Activated T-cell treated with anti-CD3 and anti-CD28 coated beads for 1 hour (primary cell): ENCODE measurements at regions not wholly inside any gene's neighbourhood (a gene's known extent, or its start where the extent isn't known, plus 50 kb on each side); places are given as distances from the start of the nearest gene placed in this dataset.
"Not testable (repeated sequence)": the region's sequence is repeated elsewhere in the genome, so short reads cannot be mapped to it uniquely, and the experiment has no call there.

Experiments
- DNase-seq: peaks from one replicate; pipeline ENCODE4 v3.0.0-alpha.2; 2020; ENCODE audit warnings: low read depth

DNA sequence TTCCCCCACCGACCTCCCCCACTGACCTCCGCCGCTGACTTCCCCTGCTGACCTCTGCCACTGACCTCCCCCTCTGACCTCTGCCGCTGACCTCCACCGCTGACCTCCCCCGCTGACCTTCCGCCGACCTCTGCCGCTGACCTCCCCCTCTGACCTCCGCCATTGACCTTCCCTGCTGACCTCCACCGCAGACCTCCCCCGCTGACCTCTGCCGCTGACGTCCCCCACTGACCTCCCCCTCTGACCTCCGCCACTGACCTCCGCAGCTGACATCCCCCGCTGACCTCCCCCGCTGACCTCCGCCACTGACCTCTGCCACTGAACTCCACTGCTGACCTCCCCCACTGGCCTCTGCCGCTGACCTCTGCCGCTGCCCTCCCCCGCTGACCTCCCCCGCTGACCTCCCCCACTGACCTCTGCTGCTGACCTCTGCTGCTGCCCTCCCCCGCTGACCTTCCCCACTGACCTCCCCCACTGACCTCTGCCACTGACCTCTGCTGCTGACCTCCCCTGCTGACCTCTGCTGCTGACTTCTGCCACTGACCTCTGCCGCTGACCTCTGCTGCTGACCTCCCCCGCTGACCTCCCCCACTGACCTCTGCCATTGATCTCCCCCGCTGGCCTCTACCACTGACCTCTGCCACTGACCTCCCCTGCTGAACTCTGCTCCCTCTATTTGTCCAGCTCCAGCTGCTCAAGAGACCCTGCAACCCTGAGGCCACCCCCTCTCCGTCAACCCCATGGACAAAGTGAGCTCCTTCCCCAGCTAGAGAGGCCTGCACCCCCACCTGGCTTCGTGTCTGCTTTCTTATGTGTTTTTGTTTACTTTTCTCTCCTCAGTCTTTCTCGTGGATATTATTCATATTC lies 91.4 kb upstream of the AFDN start:
- no peak for DNase-seq

DNA sequence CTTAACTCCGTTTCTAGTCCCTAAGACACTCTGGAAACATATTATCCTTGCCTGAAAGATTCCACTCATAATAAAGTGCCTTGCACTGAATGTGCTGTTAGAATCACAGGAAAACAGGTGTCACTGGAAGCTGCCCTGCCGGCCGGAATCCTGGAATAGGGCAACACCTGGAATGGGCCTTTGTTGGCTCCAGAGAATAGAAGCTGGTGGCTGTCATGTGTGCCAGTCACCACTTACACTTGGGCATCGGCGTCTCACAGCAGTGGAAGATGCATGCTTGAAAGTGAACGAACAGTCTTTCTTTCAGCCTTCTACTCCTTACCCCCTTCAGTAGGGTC lies 90.8 kb upstream of the AFDN start:
- no peak for DNase-seq

DNA sequence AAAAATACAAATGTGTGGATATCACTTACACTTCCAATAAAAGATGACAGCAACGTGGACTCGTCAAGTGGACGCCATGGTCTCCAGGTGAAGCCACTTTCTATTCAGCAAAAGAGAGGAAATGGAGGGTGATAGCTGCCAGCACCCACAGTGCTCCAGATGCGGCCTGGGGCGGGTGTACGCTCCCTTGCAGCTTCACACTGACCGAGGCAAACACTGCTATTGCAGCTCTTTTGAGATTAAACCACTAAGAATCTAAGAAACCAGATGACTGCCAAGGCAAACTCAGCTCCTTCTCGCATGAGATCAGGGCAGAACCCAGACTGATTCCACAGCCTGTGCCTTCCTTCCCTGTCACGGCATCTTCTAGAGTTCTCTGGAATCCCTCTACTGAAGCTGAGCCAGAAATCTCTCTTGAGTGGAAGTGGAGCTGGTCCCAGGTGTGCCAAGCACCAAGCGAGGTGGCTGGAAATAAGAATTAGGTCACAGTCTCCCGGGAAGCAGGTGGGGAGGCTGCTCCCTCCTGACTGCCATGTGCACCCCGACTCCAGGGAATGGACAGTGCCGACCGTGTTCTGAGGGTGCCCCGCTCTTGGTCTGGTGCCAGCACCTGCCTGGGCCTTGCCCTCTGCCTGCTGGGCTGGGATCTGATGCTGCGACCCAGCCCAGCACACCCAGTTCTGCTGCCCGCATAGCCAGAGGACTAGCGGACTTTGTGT lies 90.1 kb upstream of the AFDN start:
- no peak for DNase-seq

DNA sequence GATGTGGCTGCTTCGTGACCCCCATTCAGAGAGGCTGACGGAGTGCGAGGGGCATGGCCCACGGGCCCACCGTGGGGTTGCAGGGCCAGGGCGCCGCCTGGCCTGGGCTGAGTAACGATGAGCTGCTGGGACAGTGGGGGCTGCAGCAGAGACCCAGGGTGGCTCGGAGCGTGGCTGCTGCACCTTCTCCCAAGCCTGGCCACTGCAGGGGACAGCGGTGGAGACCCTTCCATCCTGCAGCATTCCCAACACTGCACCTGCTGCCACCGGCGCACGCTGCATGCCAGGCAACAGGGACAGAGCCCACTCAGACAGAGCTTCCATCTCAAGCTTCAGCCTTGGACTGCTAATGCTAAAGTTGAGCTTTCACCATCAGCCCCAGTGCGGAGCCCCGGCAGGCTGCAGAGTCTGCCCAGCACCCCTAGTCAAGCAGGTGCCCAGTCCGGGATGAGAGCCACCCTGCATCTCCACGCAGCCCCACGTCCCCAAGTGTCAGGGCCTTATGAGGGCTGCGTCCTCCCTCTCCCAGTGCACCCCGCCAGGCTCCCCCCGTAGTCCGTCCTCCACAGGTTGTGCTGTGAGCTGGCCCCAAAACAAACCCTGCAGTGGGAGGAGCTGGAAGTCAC lies 89.4 kb upstream of the AFDN start:
- DNase-seq = no peak

DNA sequence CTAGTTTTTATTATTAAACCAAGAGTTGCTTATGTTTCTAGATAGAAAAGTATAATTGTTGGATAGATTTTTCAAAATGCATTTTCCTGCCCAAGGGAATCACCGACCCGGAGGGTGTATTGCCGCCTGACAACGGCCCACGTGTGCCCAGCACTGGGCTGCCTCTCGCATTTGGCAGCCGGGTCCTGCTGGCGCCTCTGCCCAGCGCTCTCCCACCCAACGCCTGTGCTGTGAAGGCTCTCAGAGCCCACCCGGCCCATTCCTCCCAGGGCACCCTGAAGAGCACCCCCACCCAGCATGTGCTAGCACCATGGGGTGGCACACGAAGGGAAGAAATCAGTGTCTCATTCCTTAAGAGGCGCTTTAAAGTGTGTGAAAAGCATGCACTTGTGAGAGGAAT lies 88.3 kb upstream of the AFDN start:
- DNase-seq = no peak

DNA sequence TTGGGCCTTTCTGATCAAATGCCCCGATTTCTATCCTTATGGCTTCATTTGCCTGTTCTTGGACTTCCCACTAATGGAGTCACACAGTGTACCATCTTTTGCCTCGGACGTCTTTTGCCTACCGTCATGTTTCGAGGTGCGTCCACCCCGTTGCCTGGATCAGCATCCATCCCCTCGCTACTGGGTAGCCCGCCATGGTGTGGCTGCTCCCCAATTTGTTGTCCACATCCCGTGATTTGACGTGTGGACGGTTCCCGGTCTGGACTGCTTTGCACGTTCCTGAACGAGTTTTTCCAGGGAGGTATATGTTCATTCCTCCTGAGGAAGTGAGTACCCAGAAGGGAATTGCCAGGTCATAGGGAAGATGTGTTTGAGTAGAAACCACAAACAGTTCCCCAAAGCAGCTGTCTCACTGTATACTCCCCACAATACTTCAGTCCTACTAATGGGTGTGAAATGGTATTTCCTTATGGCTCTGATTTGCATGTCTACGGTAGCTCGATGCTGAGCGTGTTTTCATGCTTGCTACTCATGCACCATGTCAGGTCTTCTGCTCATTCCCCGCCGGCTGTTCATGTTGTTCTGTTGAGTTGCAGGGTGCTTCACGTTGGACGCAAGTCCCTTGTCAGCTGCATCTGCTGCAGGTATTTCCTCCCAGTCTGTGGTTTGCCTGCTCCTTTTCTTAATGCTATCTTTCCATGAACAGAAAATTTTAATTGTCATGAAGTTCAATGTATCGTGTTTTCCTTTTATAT lies 86.8 kb upstream of the AFDN start:
- DNase-seq = no peak

DNA sequence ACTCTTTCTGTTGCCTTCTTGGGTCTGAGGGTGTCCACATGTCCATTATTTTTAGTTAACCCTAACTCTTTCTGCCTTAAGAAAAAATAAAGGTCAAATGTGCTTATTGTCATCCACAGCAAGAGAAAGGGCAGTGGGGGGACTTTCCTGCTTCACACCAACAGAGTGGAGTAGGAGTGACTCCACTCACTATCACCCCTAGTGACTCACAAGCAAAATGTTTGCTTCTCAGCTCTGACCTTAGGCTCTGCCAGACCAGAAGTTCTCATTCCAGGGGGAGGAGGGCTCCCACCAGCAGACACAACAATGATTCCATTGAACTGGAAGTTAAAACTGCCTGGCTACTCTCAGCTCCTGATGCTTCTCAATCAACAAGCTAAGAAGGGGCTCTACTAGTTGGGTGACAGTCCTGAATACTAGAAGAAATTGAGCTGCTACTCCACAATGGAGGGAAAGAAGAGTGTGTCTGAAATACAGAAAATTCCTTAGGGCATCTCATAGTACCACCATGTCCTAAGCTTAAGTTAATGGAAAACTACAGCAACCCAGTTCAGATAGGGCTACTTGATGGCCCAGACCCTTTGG lies 83.9 kb upstream of the AFDN start:
- DNase-seq = no peak

DNA sequence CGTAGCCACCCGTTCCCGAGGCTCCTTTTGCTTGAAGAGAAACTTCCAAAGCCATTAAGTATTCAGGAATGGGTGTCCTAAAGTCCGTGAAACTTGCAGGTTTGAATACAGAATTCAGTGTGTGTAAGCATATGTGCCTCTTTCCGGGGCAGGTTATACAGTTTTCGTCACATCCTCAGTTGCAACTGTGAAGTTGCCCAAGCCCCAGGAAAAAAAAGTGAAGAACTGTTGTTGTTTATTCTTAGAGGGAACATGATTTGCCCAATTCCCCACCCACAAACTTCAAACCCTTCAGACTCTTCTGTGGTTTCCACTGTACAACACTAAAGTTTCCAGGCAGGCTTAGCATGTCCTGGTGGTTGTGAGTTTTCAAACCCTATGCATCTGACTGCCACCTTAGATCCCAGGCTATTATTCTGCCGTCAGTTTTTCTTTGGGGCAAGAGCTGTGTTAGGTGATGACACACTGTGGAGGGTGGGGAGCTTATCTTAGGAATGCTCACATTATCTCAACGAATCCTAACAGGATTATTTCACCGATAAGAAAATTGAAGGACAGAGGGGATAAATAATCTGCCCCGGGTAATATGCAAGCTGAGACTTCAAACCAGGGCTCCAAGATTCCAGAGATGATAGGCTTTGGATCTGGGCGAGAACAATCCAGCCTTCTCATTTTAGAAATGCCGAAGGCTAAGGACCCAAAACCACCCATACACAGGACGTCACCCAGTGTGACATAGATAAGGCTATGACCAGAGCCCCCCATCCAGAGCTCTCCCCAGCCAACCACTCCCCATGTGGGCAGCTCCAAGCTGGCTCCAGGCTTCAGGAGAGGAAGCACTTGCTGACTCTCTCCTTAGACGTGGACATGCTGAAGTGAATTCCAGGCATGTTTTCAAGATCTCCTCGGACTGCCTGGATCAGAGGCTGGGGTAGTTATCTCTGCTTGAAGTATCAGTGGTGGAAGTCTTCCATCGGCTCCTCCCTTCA lies 81.7 kb upstream of the AFDN start:
- DNase-seq = no peak

DNA sequence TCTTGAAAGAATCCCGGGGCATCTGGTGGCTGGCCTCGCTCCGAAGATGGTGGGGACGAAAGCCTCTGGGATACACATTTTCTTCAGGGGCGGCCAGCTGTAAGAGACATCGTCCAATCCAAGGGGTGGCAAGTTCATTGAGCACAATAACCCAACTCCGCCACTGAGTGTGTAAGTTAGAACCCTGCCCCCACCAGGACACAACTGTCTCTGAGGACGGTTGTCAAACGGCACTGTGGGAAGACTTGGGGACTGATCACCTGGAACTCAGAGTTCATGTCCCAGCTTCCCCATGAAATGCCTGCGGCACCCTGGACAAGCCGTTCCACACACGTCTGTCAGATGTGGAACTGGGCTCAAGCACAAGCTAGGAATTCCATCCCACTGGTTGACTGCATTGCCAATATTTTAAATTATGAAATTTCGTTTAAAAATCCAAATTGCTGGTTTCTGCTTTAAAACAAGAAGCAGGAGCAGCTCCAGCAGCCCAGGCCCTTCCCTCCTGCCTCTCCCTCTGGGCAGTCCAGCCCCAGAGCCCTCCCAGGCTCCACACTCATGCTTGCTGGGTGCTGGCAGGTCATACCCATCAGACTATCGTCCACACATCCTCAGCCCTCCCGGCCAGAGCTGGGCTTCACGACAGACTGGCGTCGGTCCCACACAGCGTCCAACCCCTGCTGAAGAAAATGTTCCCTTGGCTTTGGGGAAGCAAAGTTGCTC lies 80.9 kb upstream of the AFDN start:
- no peak for DNase-seq

DNA sequence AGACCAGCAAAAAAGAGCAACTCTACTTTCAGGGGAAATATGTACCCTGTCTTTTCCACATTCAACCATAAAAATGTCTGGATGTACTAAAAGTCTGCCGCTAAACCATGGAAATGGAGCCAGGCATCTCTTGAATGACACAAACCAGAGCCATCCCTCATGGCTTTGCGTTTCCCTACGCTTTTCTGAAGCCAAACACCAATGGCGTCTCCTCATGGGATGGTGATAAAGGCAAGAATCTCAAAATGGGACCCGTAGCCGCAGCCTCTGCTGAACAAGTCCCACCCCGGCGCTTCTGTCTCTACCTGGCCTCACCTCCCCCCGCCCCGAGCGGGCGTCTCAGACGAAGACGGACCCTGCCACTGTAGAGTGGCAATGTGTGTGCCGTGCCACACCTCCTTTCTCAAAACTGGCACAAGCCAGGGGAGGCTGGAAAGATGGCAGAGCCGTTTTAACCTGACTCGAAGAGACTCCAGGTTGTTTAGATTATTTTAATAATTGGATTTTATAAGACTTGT lies 80.3 kb upstream of the AFDN start:
- no peak for DNase-seq

DNA sequence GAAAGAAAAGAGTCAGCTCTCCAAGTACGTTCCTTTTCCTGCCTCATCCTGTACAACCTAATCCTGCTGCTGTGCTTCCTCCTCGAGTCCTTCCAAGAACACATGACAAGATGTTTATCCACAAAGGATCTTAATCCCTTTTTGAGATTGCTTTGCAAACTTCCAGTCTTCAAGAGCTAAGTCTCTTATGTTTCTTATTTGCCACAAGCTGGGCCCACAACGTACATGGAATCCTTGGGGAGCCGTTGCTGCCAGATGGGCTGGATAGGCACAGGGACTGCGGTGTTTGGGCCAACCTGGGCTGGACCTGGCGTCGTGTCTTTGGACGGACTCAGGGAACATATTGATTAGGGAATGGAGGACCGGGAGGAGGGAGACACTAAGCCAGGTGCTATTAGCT lies 79.7 kb upstream of the AFDN start:
- no peak for DNase-seq

DNA sequence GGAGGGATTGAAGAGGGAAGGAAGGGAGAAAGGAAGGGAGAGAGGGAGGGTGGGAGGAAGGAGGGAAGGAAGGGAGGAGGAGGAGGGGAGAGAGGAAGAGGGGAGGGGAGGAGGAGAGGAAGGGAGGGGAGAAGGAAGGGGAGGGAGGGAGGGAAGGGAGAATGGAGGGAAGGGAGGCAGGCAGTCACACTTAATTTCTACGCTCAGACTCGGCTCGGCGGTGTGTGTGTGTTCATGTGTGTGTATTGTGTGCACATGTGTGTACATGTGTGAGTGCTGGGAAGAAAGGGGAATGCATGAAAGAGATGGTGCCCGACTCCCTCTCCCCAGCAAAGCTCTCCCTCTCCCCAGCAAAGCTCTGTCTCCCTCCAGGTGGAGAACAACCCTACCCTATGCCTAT lies 79.1 kb upstream of the AFDN start:
- DNase-seq = no peak

DNA sequence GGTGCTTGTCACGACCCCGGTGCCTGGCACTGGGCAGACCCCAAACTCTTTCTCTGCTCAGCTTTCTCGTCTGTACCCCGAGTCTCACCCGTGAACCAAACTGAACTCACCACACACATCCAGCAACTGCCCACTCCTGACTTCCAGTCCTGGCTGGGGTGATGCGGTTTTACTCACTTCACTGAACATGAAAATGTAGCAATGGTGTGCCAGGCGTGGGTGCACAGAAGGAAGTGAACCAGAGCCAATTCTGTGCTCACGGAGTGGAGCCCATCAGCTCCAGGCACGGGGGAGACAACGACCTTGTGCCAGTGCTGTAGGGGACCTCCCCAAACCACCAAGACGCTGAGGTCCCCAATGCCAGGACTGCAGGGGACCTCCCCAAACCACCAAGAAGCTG lies 78.7 kb upstream of the AFDN start:
- no peak for DNase-seq

DNA sequence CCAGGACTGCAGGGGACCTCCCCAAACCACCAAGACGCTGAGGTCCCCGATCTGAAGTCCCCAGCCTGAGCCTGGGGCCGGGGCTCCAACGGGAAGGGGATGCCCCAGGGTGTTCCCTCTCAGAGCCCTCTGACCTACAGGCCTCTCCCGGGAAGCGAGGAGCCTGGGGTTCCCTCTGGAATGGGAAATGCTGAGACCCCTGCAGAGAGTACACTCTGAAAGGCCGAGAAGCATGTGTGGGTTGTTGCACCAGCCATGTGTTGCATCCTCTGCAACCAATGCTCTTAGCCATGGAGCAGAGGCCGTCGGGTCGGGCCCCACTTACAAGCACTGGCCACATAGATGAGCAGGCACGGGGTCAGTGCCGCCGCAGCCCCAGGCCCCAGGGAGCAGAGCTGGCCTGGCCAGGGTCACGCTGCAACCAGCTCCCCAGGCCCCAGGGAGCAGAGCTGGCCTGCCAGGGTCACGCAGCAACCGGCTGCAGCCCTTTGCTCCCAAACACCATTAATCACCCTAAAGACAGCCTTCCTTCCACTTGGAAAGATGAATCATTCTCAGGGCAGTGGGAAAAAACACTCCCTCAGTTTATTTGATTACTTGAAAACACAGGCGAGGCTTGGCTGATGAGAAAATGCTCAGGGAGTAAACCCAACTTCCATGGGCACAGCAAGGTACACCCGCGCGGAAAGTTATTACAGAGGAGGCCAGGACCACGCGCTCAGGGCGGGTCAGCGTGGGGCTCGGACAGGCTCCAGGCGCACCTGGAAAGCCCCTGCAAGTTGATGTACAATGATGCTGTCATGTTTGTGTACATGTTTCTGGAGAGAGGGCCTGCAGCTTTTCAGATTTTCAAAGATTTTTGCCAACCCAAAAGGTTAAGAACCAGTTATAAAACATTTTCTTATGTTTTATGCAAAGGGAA lies 78.0 kb upstream of the AFDN start:
- no peak for DNase-seq

DNA sequence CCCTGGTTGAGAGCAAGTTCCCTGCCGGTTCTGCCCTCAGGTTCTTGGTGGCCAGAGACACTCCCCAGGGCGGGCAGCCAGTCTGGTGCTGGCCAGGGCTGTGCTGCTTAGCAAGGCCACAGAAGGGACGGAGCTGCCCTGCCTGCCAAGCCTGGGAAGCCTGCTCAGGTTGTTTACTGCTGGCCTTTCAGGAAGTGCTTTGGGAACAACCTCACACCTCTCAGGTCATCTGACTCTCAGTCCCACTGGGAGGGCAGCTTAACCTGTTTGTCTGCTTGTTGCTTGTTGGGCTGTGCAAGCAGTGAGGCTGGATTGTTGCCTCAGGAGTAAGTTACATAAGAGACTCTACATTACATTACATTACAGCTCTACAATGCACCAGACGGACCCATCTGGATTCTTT lies 75.8 kb upstream of the AFDN start:
- DNase-seq = no peak

DNA sequence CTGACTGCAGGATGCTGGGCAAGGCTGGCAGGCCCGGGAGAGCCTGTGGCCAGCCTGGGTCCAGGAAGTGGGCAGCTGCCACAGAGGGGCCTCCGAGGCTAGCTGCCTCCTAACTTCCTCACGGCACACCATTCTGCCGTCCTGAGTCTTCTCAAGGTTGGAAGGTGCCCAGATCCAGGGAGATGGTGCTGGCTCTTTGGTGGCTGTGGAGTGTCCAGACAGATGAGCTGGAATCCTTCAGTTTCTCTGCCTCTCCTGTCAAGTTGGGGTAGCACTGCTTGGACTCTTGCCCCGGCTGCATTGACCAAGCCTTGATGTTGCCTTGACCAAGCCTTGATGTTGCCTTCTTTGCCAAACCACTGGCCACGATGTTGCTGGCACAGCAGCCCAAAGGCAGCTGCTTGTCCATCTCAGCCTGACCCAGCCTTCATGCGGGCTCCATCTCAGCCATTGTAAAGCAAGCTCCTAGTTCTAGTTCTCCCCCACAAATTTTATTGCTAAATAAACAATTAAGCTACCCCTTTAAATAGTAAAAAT lies 75.1 kb upstream of the AFDN start:
- DNase-seq = no peak

DNA sequence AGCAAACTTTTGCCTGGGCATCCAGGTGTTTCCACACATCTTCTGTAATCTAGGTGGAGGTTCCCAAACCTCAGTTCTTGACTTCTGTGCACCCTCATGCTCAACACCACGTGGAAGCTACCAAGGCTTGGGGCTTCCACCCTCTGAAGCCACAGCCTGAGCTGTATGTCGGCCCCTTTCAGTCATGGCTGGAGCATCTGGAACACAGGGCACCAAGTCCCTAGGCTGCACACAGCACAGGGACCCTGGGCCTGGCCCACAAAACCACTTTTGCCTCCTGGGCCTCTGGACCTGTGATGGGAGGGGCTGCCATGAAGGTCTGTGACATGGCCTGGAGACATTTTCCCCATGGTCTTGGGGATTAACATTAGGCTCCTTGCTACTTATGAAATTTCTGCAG lies 73.4 kb upstream of the AFDN start:
- not testable (repeated sequence) for DNase-seq

DNA sequence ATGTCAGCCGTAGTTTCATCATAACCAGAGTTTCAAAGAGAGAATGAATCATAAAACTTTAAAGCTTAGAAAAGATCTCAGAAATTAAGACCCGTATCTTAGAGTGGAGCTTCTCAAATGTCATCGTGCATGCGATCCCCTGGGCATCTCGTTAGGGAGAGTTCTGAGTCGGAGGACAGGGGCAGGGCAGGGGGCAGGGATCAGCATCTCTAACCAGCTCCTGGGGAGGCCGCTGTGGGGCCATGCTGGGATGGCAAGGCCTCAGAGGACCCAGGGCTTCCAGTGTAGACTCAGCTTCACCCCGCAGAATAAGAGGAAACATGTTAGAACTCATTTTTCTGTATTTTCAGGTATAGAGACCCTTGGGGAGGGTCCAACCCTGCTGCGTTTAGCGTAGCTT lies 72.0 kb upstream of the AFDN start:
- DNase-seq = no peak

DNA sequence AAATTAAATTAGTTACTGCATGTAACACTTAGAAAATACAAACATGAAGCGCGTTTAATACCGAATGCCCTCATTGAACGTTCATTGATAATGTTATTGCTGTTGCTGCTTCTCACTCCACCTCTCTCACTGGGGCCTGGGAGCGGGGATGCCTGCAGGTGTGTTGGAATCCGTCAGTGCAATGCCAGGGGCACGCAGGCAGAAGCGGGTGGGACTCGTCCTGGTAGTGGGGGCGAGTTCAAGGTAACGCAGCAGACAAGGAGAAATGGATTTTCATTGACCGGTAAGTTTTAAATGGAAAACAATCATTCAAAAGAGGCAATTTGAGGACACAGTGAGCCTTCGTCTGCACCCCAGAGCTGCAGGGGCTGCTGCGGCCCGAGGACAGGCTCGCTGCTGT lies 71.2 kb upstream of the AFDN start:
- DNase-seq = no peak
